SK-N-MC (cell line): ENCODE measurements at regions not wholly inside any gene's neighbourhood (a gene's known extent, or its start where the extent isn't known, plus 50 kb on each side); places are given as distances from the start of the nearest gene placed in this dataset.

Source experiments
- EZH2 ChIP-seq: fragments of 200-600 bp; sonication (generic); IDR thresholded peaks from one replicate; pipeline ENCODE4 v1.6.1; 2017; ENCODE audit warnings: antibody characterized with exemption
- POLR2AphosphoS5 ChIP-seq: IDR thresholded peaks from 2 replicates; pipeline ENCODE4 v1.6.1; 2012; ENCODE audit warnings: mild to moderate bottlenecking, low read depth, low read length, borderline replicate concordance

DNA sequence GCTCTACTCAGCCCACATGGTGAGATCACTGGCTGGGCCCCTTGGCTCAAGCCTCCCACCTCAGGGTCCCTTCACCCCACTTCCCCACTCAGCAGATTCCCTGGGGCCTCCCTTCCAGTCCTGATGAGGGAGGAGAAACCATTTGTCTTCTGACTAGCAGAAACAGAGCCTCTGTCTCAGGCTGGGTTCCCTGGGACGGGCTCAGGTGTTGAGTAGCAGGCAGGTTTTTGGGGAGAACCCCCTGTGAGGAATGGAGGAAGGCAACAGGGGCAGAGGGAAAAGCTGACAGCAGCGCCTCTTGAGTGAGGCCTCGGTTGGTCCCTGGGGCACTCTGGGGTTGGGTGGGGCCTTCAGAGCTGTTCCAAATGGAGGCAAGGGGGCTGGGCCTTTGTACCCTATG is 452.2 kb downstream of the TSHZ3 start:
- TF ChIP-seq EZH2 = no peak
- TF ChIP-seq POLR2AphosphoS5 = no peak
